ENCODE measurements at regions not wholly inside any gene's neighbourhood (a gene's known extent, or its start where the extent isn't known, plus 50 kb on each side); places are given as distances from the start of the nearest gene placed in this dataset.

DNA sequence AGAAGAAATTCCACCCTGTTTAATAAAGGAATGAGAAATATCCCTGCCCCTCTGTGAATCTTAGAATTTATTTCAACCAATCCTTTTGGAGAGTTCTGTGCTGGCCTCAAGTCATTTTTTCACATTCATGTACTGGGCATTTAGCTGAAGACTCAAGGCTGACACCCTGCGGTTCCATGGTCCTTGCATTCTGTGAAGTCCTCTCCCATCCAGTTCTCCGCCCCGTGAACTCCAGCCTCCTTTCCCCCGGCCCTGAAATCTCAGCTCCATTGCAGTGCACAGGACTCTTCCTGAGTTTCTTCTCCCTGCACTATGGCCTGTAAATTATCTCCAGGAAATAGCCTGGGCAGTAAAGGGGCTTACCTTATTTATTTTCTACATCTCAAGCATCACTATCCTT, 183.0 kb upstream of the KCND2 start:
- H3K4me1 ChIP-seq: no peaks in the 10 kb centered on the region
- no peak overlapping the region for H3K4me3 ChIP-seq
- no peak for TF ChIP-seq POLR2A (IDR thresholded peaks at IDR 0.05)
- no peak for TF ChIP-seq POLR2AphosphoS5 (IDR thresholded peaks at IDR 0.05; ENCODE audit: insufficient read depth in 1 of 2, low read depth in 1 of 2)
- TF ChIP-seq, protein P1, sequence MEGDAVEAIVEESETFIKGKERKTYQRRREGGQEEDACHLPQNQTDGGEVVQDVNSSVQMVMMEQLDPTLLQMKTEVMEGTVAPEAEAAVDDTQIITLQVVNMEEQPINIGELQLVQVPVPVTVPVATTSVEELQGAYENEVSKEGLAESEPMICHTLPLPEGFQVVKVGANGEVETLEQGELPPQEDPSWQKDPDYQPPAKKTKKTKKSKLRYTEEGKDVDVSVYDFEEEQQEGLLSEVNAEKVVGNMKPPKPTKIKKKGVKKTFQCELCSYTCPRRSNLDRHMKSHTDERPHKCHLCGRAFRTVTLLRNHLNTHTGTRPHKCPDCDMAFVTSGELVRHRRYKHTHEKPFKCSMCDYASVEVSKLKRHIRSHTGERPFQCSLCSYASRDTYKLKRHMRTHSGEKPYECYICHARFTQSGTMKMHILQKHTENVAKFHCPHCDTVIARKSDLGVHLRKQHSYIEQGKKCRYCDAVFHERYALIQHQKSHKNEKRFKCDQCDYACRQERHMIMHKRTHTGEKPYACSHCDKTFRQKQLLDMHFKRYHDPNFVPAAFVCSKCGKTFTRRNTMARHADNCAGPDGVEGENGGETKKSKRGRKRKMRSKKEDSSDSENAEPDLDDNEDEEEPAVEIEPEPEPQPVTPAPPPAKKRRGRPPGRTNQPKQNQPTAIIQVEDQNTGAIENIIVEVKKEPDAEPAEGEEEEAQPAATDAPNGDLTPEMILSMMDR (IDR thresholded peaks at IDR 0.05): no peak
- H3K36me3 ChIP-seq: no peaks in the 10 kb centered on the region
- H3K27ac ChIP-seq: no peak overlapping the region
- no peak for DNase-seq (ENCODE audit: extremely low spot score in 2 of 2)
- H3K9me3 ChIP-seq: no peaks in the 10 kb centered on the region
- intact Hi-C loops (cut with DNase I): no loop called here
- no peaks in the 10 kb centered on the region for H3K27me3 ChIP-seq

DNA sequence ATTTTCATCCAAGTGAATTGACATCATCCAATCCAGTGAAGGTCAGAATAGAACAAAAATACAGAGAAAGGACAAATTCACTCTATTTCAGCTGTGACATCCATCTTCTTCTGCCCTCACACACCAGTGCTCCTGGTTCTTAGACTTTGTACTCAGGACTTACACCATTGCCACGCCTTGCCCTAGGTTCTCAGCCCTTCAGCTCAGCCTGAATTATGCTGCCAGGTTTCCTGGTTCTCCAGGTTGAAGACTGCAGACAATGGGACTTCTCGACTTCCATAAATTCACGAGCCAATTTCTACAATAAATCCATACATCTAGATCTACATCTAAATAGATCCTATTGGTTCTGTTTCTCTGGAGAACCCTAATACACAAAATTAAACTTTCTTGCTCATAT, 181.2 kb upstream of the KCND2 start:
- H3K27me3 ChIP-seq: no peaks in the 10 kb centered on the region
- H3K36me3 ChIP-seq: no peaks in the 10 kb centered on the region
- H3K9me3 ChIP-seq: no peaks in the 10 kb centered on the region
- intact Hi-C loops (cut with DNase I): no loop called here
- no peak overlapping the region for H3K4me3 ChIP-seq
- H3K27ac ChIP-seq: no peak overlapping the region
- no peaks in the 10 kb centered on the region for H3K4me1 ChIP-seq
- no peak for TF ChIP-seq POLR2AphosphoS5 (IDR thresholded peaks at IDR 0.05; ENCODE audit: insufficient read depth in 1 of 2, low read depth in 1 of 2)
- no peak for TF ChIP-seq POLR2A (IDR thresholded peaks at IDR 0.05)
- TF ChIP-seq, protein P1 (IDR thresholded peaks at IDR 0.05): no peak
- no peak for DNase-seq (ENCODE audit: extremely low spot score in 2 of 2)

DNA sequence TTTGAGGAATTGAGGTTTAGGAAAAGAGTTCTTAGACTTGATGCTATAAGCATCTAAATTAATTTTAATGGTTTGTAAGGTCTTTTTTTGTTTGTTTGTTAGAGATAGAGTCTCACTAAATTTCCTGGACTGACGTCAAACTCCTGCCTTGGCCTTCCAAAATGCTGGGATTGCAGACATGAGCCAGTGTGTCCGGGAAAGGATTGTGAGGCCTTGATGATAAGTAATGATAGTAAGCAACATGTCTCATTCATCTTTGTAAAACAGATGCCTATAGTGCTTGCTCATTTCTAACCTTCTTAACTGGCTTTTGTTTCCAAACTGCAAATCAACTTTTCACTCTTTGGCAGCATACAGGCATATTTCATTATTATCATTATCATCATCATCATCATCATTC, 176.0 kb upstream of the KCND2 start:
- Histone ChIP-seq H3K4me1 (no peaks in the 10 kb centered on the region), H3K27ac (no peak overlapping the region), H3K4me3 (no peak overlapping the region), H3K27me3 (no peaks in the 10 kb centered on the region), H3K36me3 (no peaks in the 10 kb centered on the region), H3K9me3 (no peaks in the 10 kb centered on the region)
- intact Hi-C loops (cut with DNase I): no loop called here
- DNase-seq (ENCODE audit: extremely low spot score in 2 of 2): no peak
- TF ChIP-seq POLR2AphosphoS5 (IDR thresholded peaks at IDR 0.05; ENCODE audit: insufficient read depth in 1 of 2, low read depth in 1 of 2) (no peak), POLR2A (IDR thresholded peaks at IDR 0.05) (no peak)
- TF ChIP-seq, protein P1 (IDR thresholded peaks at IDR 0.05): no peak

DNA sequence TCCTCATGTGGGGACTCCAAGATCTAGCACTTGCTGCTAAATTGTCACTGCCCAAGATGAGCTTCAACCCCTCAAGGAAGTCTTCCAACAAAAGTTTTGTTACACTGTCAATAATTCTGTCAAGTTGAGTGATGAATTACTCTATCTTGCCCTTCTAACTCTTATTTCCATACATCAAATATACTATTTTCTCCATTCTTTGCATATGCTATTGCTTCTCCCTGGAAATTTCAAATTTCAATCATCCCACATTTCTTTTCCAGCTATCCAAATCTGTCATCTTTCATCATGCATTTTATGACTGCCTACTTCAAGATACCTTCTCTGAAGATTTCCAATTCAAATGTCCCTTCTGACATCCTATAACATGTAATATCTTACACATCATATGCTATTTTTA, 175.2 kb upstream of the KCND2 start:
- intact Hi-C loops (cut with DNase I): no loop called here
- TF ChIP-seq, protein P1 (IDR thresholded peaks at IDR 0.05): no peak
- TF ChIP-seq POLR2AphosphoS5 (IDR thresholded peaks at IDR 0.05; ENCODE audit: insufficient read depth in 1 of 2, low read depth in 1 of 2): no peak
- no peak for TF ChIP-seq POLR2A (IDR thresholded peaks at IDR 0.05)
- no peak for DNase-seq (ENCODE audit: extremely low spot score in 2 of 2)
- H3K27ac ChIP-seq: no peak overlapping the region
- H3K36me3 ChIP-seq: no peaks in the 10 kb centered on the region
- H3K9me3 ChIP-seq: no peaks in the 10 kb centered on the region
- H3K27me3 ChIP-seq: no peaks in the 10 kb centered on the region
- no peaks in the 10 kb centered on the region for H3K4me1 ChIP-seq
- no peak overlapping the region for H3K4me3 ChIP-seq

DNA sequence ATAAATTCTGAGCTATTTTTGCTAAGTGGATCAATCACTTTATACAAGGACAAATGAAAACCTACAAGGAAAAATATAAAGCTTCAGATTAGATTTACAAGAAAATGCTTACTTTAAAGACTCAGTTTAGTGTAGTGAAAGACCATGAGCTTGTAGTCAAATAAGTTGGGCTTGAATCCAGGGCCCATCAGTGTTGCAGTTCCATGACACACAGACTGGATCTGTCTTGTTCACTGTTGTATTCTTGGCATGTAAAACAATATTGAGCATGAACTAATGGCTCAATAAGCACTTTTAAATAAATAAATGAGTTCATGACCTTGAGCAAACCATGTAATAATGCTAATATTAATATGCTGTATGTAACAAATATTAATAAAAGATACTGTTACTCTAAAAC, 164.6 kb upstream of the KCND2 start:
- H3K4me1 ChIP-seq: no peaks in the 10 kb centered on the region
- no peak for DNase-seq (ENCODE audit: extremely low spot score in 2 of 2)
- no peak for TF ChIP-seq POLR2AphosphoS5 (IDR thresholded peaks at IDR 0.05; ENCODE audit: insufficient read depth in 1 of 2, low read depth in 1 of 2)
- TF ChIP-seq, protein P1 (IDR thresholded peaks at IDR 0.05): no peak
- no peak for TF ChIP-seq POLR2A (IDR thresholded peaks at IDR 0.05)
- no peak overlapping the region for H3K27ac ChIP-seq
- no peaks in the 10 kb centered on the region for H3K36me3 ChIP-seq
- intact Hi-C loops (cut with DNase I): no loop called here
- no peaks in the 10 kb centered on the region for H3K27me3 ChIP-seq
- no peaks in the 10 kb centered on the region for H3K9me3 ChIP-seq
- no peak overlapping the region for H3K4me3 ChIP-seq

All from vagina (tissue), 2 donors.